Stimulated activated CD8-positive, alpha-beta memory T cell treated with anti-CD3 and anti-CD28 coated beads, Interleukin-2, amount 100 ng/mL, for 1 hour (primary cell): ENCODE measurements at regions not wholly inside any gene's neighbourhood (a gene's known extent, or its start where the extent isn't known, plus 50 kb on each side); places are given as distances from the start of the nearest gene placed in this dataset.

Source experiments
- DNase-seq, 2 donors: peaks; one replicate each; pipeline ENCODE4 v3.0.0-alpha.2; 2020; ENCODE audit warnings: low read depth in 2 of 2

- no peak for DNase-seq
These were observed 523.9 kb downstream of the TNS1 start for GRCh38 chr2:217478831-217479455.

- no peak for DNase-seq
These were observed 525.2 kb downstream of the TNS1 start for GRCh38 chr2:217477583-217477982.

- DNase-seq = no peak
These were observed 527.0 kb downstream of the TNS1 start for GRCh38 chr2:217475791-217476190.

- no peak for DNase-seq
These were observed 527.7 kb downstream of the TNS1 start for GRCh38 chr2:217475101-217475500.

GRCh38 chr2:217471319-217471718 lies 531.5 kb downstream of the TNS1 start:
- DNase-seq = no peak

GRCh38 chr2:217469203-217469810 lies 533.5 kb downstream of the TNS1 start:
- DNase-seq = no peak

- DNase-seq = no peak
These were observed 534.6 kb downstream of the TNS1 start for GRCh38 chr2:217468042-217468830.

GRCh38 chr2:217467331-217467730 lies 535.5 kb downstream of the TNS1 start:
- no peak for DNase-seq

- no peak for DNase-seq
These were observed 536.0 kb downstream of the TNS1 start for GRCh38 chr2:217466805-217467204.

GRCh38 chr2:217466104-217466503 lies 536.7 kb downstream of the TNS1 start:
- DNase-seq = no peak

- DNase-seq = no peak
These were observed 537.7 kb downstream of the TNS1 start for GRCh38 chr2:217465100-217465499.

- no peak for DNase-seq
These were observed 539.3 kb downstream of the TNS1 start for GRCh38 chr2:217463402-217464075.

GRCh38 chr2:217462121-217462520 lies 540.7 kb downstream of the TNS1 start:
- no peak for DNase-seq

- DNase-seq = no peak
These were observed 541.1 kb downstream of the TNS1 start for GRCh38 chr2:217461674-217462073.

GRCh38 chr2:217459680-217460405 lies 543.0 kb downstream of the TNS1 start:
- no peak for DNase-seq

GRCh38 chr2:217459016-217459415 lies 543.8 kb downstream of the TNS1 start:
- DNase-seq = no peak

GRCh38 chr2:217456016-217456415 lies 546.8 kb downstream of the TNS1 start:
- no peak for DNase-seq

GRCh38 chr2:217452928-217453327 lies 549.9 kb downstream of the TNS1 start:
- DNase-seq = no peak

GRCh38 chr2:217451666-217452065 lies 551.1 kb downstream of the TNS1 start:
- DNase-seq = no peak

- DNase-seq = no peak
These were observed 553.4 kb downstream of the TNS1 start for GRCh38 chr2:217449444-217449843.

GRCh38 chr2:217448860-217449259 lies 553.9 kb downstream of the TNS1 start:
- no peak for DNase-seq

- DNase-seq = no peak
These were observed 557.1 kb downstream of the TNS1 start for GRCh38 chr2:217445723-217446122.
